BJ (cell line): ENCODE measurements at regions not wholly inside any gene's neighbourhood (a gene's known extent, or its start where the extent isn't known, plus 50 kb on each side); places are given as distances from the start of the nearest gene placed in this dataset.

Experiments used
- CTCF ChIA-PET: fragments of 350-600 bp; formaldehyde crosslinking; extraction: SDS; loops from one replicate; lab custom pipeline; 2021; ENCODE audit warnings: antibody characterized with exemption, inconsistent platforms; lab: Yijun Ruan, JAX
- POLR2A ChIA-PET: fragments of 300-600 bp; sonication (Branson Sonifier 250); formaldehyde crosslinking; extraction: SDS; loops from one replicate; lab custom pipeline; 2021; ENCODE audit warnings: antibody characterized with exemption; lab: Charles Lee
- DNase-seq: peaks from one replicate; pipeline ENCODE4 v3.0.0-alpha.2; 2011; ENCODE audit warnings: low read depth
- H3K27me3 ChIP-seq: 2 replicates; pipeline ENCODE4 v1.6.0; 2011; ENCODE audit warnings: low read length; ENCODE audit not compliant: control insufficient read depth, insufficient read depth
- H3K36me3 ChIP-seq: 2 replicates; pipeline ENCODE4 v1.5.1; 2011; ENCODE audit warnings: low read length; ENCODE audit not compliant: control insufficient read depth, insufficient read depth
- H3K4me3 ChIP-seq: 2 replicates; pipeline ENCODE4 v1.5.1; 2011; ENCODE audit warnings: low read depth, mild to moderate bottlenecking, control low read depth, low read length
- CTCF ChIP-seq: IDR thresholded peaks from 2 replicates; pipeline ENCODE4 v1.5.1; 2011; ENCODE audit warnings: low read depth, mild to moderate bottlenecking, control low read depth, inconsistent platforms, low read length, moderate library complexity; ENCODE audit not compliant: insufficient read depth

- no peak overlapping the region for H3K4me3 ChIP-seq
- CTCF ChIA-PET: interaction anchor here (2.4 kb wide), 1 partner anchor 324 kb away, joined by 5 read pairs; no protein-coding TSS in a partner anchor
- no peaks in the 10 kb centered on the region for H3K36me3 ChIP-seq
- no peak for DNase-seq
- POLR2A ChIA-PET: no interaction called here
- no peak for TF ChIP-seq CTCF
- H3K27me3 ChIP-seq: no peaks in the 10 kb centered on the region
These were observed 99.9 kb downstream of the OAT start for GRCh38 chr10:124318811-124319210.

- TF ChIP-seq CTCF: no peak
- no peak for DNase-seq
- no peaks in the 10 kb centered on the region for H3K27me3 ChIP-seq
- H3K36me3 ChIP-seq: no peaks in the 10 kb centered on the region
- H3K4me3 ChIP-seq: no peak overlapping the region
- ChIA-PET POLR2A (no interaction called here), CTCF (no interaction called here)
These were observed 100.6 kb downstream of the OAT start for GRCh38 chr10:124318076-124318475.

- DNase-seq: no peak
- H3K36me3 ChIP-seq: no peaks in the 10 kb centered on the region
- ChIA-PET POLR2A (no interaction called here), CTCF (interaction anchor here (1.6 kb wide), 1 partner anchor 13 kb away, joined by 5 read pairs; no protein-coding TSS in a partner anchor)
- H3K4me3 ChIP-seq: no peak overlapping the region
- TF ChIP-seq CTCF: no peak
- H3K27me3 ChIP-seq: no peaks in the 10 kb centered on the region
These were observed 102.4 kb downstream of the OAT start for GRCh38 chr10:124316326-124316725.

GRCh38 chr10:124315591-124316270, 103.0 kb downstream of the OAT start:
- ChIA-PET POLR2A (interaction anchor here (0.6 kb wide), 1 partner anchor 1156 kb away, joined by 3 read pairs; no protein-coding TSS in a partner anchor), CTCF (interaction anchor here (1.5 to 1.6 kb wide), 2 partner anchors 12 to 74 kb away, joined by 3 to 5 read pairs; no protein-coding TSS in a partner anchor)
- no peak for DNase-seq

GRCh38 chr10:124313374-124313773, 105.3 kb downstream of the OAT start:
- TF ChIP-seq CTCF: no peak
- DNase-seq: no peak
- POLR2A ChIA-PET: no interaction called here
- no peaks in the 10 kb centered on the region for H3K36me3 ChIP-seq
- no peak overlapping the region for H3K4me3 ChIP-seq
- CTCF ChIA-PET: no interaction called here
- no peaks in the 10 kb centered on the region for H3K27me3 ChIP-seq

More at GRCh38 chr10:124315591-124316270, 103.0 kb downstream of the OAT start:
- TF ChIP-seq CTCF: no peak
- no peak overlapping the region for H3K4me3 ChIP-seq
- no peaks in the 10 kb centered on the region for H3K36me3 ChIP-seq
- no peaks in the 10 kb centered on the region for H3K27me3 ChIP-seq
